ENCODE measurements at regions not wholly inside any gene's neighbourhood (a gene's known extent, or its start where the extent isn't known, plus 50 kb on each side); places are given as distances from the start of the nearest gene placed in this dataset.

- Mint-ChIP-seq H3K36me3 (ENCODE audit: insufficient read depth) (no peaks in the 10 kb centered on the region), H3K4me3 (ENCODE audit: low read depth) (no peak overlapping the region), H3K27ac (no peak overlapping the region), H3K27me3 (no peaks in the 10 kb centered on the region), H3K4me1 (ENCODE audit: low read depth) (no peaks in the 10 kb centered on the region), H3K9me3 (ENCODE audit: low read depth) (peaks cover 18% of the 10 kb centered on the region)
- no peak for TF ChIP-seq CTCF (IDR thresholded peaks at IDR 0.05; ENCODE audit: unreplicated experiment)
- no peak for DNase-seq (ENCODE audit: low spot score, unreplicated experiment)
These were observed 193.4 kb upstream of the STEAP4 start for GRCh38 chr7:88500131-88500530.

GRCh38 chr7:88495881-88496725, 189.4 kb upstream of the STEAP4 start:
- Mint-ChIP-seq H3K27me3 (no peaks in the 10 kb centered on the region), H3K36me3 (ENCODE audit: insufficient read depth) (no peaks in the 10 kb centered on the region), H3K4me1 (ENCODE audit: low read depth) (peaks cover 12% of the 10 kb centered on the region), H3K4me3 (ENCODE audit: low read depth) (no peak overlapping the region), H3K27ac (peak overlapping the region; percentile 23), H3K9me3 (ENCODE audit: low read depth) (no peaks in the 10 kb centered on the region)
- no peak for TF ChIP-seq CTCF (IDR thresholded peaks at IDR 0.05; ENCODE audit: unreplicated experiment)
- DNase-seq (ENCODE audit: low spot score, unreplicated experiment): no peak

GRCh38 chr7:88492153-88492552, 185.5 kb upstream of the STEAP4 start:
- Mint-ChIP-seq H3K27me3 (no peaks in the 10 kb centered on the region), H3K36me3 (ENCODE audit: insufficient read depth) (no peaks in the 10 kb centered on the region), H3K4me3 (ENCODE audit: low read depth) (no peak overlapping the region), H3K4me1 (ENCODE audit: low read depth) (peaks cover 17% of the 10 kb centered on the region), H3K27ac (no peak overlapping the region), H3K9me3 (ENCODE audit: low read depth) (peaks cover 3% of the 10 kb centered on the region)
- no peak for DNase-seq (ENCODE audit: low spot score, unreplicated experiment)
- TF ChIP-seq CTCF (IDR thresholded peaks at IDR 0.05; ENCODE audit: unreplicated experiment): no peak

- H3K9me3 Mint-ChIP-seq (ENCODE audit: low read depth): peaks cover 3% of the 10 kb centered on the region
- no peak overlapping the region for H3K4me3 Mint-ChIP-seq (ENCODE audit: low read depth)
- H3K27ac Mint-ChIP-seq: no peak overlapping the region
- H3K27me3 Mint-ChIP-seq: no peaks in the 10 kb centered on the region
- DNase-seq (ENCODE audit: low spot score, unreplicated experiment): no peak
- TF ChIP-seq CTCF (IDR thresholded peaks at IDR 0.05; ENCODE audit: unreplicated experiment): no peak
- H3K36me3 Mint-ChIP-seq (ENCODE audit: insufficient read depth): no peaks in the 10 kb centered on the region
- H3K4me1 Mint-ChIP-seq (ENCODE audit: low read depth): peaks cover 17% of the 10 kb centered on the region
These were observed 184.2 kb upstream of the STEAP4 start for GRCh38 chr7:88490874-88491273.

GRCh38 chr7:88490161-88490560, 183.5 kb upstream of the STEAP4 start:
- no peak overlapping the region for H3K27ac Mint-ChIP-seq
- no peak overlapping the region for H3K4me3 Mint-ChIP-seq (ENCODE audit: low read depth)
- no peaks in the 10 kb centered on the region for H3K27me3 Mint-ChIP-seq
- no peak for TF ChIP-seq CTCF (IDR thresholded peaks at IDR 0.05; ENCODE audit: unreplicated experiment)
- peaks cover 3% of the 10 kb centered on the region for H3K9me3 Mint-ChIP-seq (ENCODE audit: low read depth)
- no peaks in the 10 kb centered on the region for H3K36me3 Mint-ChIP-seq (ENCODE audit: insufficient read depth)
- no peak for DNase-seq (ENCODE audit: low spot score, unreplicated experiment)
- H3K4me1 Mint-ChIP-seq (ENCODE audit: low read depth): peaks cover 17% of the 10 kb centered on the region
